ENCODE measurements at regions not wholly inside any gene's neighbourhood (a gene's known extent, or its start where the extent isn't known, plus 50 kb on each side); places are given as distances from the start of the nearest gene placed in this dataset.

GRCh38 chr2:185934232-185934631 is 195.6 kb downstream of the FSIP2 start:
- BruUV-seq (replicated peaks), result no TSS peak
- CTCF ChIA-PET, result no interaction called here
- dilution Hi-C loops (cut with MboI; ENCODE audit: extremely low pct_ligation_motif_present, low sequenced_read_pairs), result no loop called here
- Histone ChIP-seq H3K27me3 (ENCODE audit: control insufficient read depth in 2 of 2, insufficient read depth in 2 of 2, low read length in 2 of 2) (no peaks in the 10 kb centered on the region), H3K9me1 (replicated peaks; ENCODE audit: control insufficient read depth, extremely low read depth, insufficient read depth, low read length) (no peaks in the 10 kb centered on the region), H3K27ac (ENCODE audit: insufficient read depth, low read depth, low read length) (no peak overlapping the region), H4K20me1 (replicated peaks; ENCODE audit: control insufficient read depth, extremely low read depth, insufficient read depth, low read length) (no peaks in the 10 kb centered on the region), H3K36me3 (ENCODE audit: control insufficient read depth in 2 of 2, extremely low read depth in 1 of 2, insufficient read depth in 2 of 2, low read length in 2 of 2) (no peaks in the 10 kb centered on the region), H3K4me1 (ENCODE audit: control insufficient read depth, extremely low read depth, insufficient read depth, low read length) (no peaks in the 10 kb centered on the region), H3K4me3 (replicated peaks in 1 of 3; ENCODE audit: insufficient read depth in 1 of 3, low read depth in 1 of 3, low read length in 3 of 3) (no peak overlapping the region), H3K79me2 (ENCODE audit: control insufficient read depth, insufficient read depth, low read length) (no peaks in the 10 kb centered on the region), H3K9me3 (replicated peaks; ENCODE audit: control insufficient read depth, insufficient read depth, low read length) (no peaks in the 10 kb centered on the region), H3K9ac (replicated peaks; ENCODE audit: extremely low read depth, insufficient read depth, low read length) (no peak overlapping the region), H3K4me2 (ENCODE audit: insufficient read depth, low read length) (no peak overlapping the region), H2AFZ (ENCODE audit: low read depth, low read length) (no peak overlapping the region)
- TF ChIP-seq MAX (IDR thresholded peaks at IDR 0.05; ENCODE audit: insufficient read depth, insufficient read length) (no peak), FOS (IDR thresholded peaks at IDR 0.05; ENCODE audit: borderline replicate concordance, insufficient read depth, low read length) (no peak), JUN (IDR thresholded peaks at IDR 0.05; ENCODE audit: borderline replicate concordance, insufficient read depth, insufficient read length, low read depth) (no peak), GATA2 (IDR thresholded peaks at IDR 0.05; ENCODE audit: insufficient read depth, insufficient read length, low read depth, low read length) (no peak), MYC (IDR thresholded peaks at IDR 0.05; ENCODE audit: low read depth, low read length) (no peak), POLR2AphosphoS5 (IDR thresholded peaks at IDR 0.05; ENCODE audit: insufficient read depth, low read depth, low read length) (no peak), EZH2 (IDR thresholded peaks at IDR 0.05; ENCODE audit: borderline replicate concordance, low read depth, low read length, severe bottlenecking) (no peak), POLR2A (IDR thresholded peaks at IDR 0.05; ENCODE audit: low read depth, low read length) (no peak)
- TF ChIP-seq, protein P1, sequence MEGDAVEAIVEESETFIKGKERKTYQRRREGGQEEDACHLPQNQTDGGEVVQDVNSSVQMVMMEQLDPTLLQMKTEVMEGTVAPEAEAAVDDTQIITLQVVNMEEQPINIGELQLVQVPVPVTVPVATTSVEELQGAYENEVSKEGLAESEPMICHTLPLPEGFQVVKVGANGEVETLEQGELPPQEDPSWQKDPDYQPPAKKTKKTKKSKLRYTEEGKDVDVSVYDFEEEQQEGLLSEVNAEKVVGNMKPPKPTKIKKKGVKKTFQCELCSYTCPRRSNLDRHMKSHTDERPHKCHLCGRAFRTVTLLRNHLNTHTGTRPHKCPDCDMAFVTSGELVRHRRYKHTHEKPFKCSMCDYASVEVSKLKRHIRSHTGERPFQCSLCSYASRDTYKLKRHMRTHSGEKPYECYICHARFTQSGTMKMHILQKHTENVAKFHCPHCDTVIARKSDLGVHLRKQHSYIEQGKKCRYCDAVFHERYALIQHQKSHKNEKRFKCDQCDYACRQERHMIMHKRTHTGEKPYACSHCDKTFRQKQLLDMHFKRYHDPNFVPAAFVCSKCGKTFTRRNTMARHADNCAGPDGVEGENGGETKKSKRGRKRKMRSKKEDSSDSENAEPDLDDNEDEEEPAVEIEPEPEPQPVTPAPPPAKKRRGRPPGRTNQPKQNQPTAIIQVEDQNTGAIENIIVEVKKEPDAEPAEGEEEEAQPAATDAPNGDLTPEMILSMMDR (IDR thresholded peaks at IDR 0.05; ENCODE audit: extremely low read depth in 1 of 2, insufficient read depth in 1 of 2, low read depth in 1 of 2, low read length in 2 of 2), result no peak
- intact Hi-C loops (cut with micrococcal nuclease), result no loop called here
- FAIRE-seq (no peak), DNase-seq (ENCODE audit: low read depth, low spot score) (no peak)
- POLR2A ChIA-PET, result no interaction called here

Measured in endothelial cell of umbilical vein (primary cell).